Kidney (tissue), 13 donors: ENCODE measurements at regions not wholly inside any gene's neighbourhood (a gene's known extent, or its start where the extent isn't known, plus 50 kb on each side); places are given as distances from the start of the nearest gene placed in this dataset.

ENCODE experiments used
- DNase-seq, 5 donors: peaks; one replicate each; pipeline ENCODE4 v3.0.0-alpha.2; 2013 to 2020
- FAIRE-seq: peaks from 2 replicates; lab custom pipeline; 2012; peaks lifted over from hg19 to GRCh38; lab: Jason Lieb, UNC
- H3K27ac ChIP-seq, 2 donors: one replicate each; pipeline ENCODE4 v1.7.0; 2013; ENCODE audit warnings: low read depth in 2 of 2, low read length in 2 of 2, inconsistent platforms in 1 of 2
- H3K27me3 ChIP-seq: one replicate; pipeline ENCODE4 v1.7.1; 2013; ENCODE audit warnings: low read length, inconsistent platforms; ENCODE audit not compliant: control insufficient read depth, insufficient read depth
- H3K36me3 ChIP-seq, 3 donors: one replicate each; pipeline versions ENCODE4 v1.7.0 to v1.7.1; 2013; ENCODE audit warnings: low read length in 3 of 3, control low read depth in 1 of 3, inconsistent platforms in 1 of 3; ENCODE audit not compliant: insufficient read depth in 3 of 3, control insufficient read depth in 2 of 3
- H3K4me1 ChIP-seq, 3 donors: one replicate each; pipeline versions ENCODE4 v1.7.0 to v1.7.1; 2013; ENCODE audit warnings: low read length in 3 of 3, inconsistent platforms in 1 of 3, low read depth in 1 of 3; ENCODE audit not compliant: control insufficient read depth in 2 of 3, insufficient read depth in 2 of 3
- H3K4me3 ChIP-seq, 3 donors: one replicate each; pipeline versions ENCODE4 v1.7.0 to v1.8.1; 2013; ENCODE audit warnings: low read length in 3 of 3, control low read depth in 1 of 3, inconsistent platforms in 1 of 3
- H3K9ac ChIP-seq, 3 donors: one replicate each; pipeline versions ENCODE4 v1.7.0 to v1.7.1; 2013; ENCODE audit warnings: low read length in 3 of 3, control low read depth in 1 of 3, inconsistent platforms in 1 of 3
- H3K9me3 ChIP-seq, 3 donors: one replicate each; pipeline versions ENCODE4 v1.7.0 to v1.7.1; 2013; ENCODE audit warnings: low read length in 3 of 3, control low read depth in 1 of 3, inconsistent platforms in 1 of 3; ENCODE audit not compliant: control insufficient read depth in 2 of 3, insufficient read depth in 1 of 3
- intact Hi-C: fragments of 100-400 bp; cut with DNase I; formaldehyde crosslinking; loops from one replicate; pipeline ENCODE4 v1.11.1; 2022
- TF ChIP-seq, protein P1 (sequence below): IDR thresholded peaks from 3 replicates; pipeline ENCODE4 v1.5.1; 2012; ENCODE audit warnings: mild to moderate bottlenecking, moderate library complexity, borderline replicate concordance; ENCODE audit not compliant: insufficient read depth; ENCODE audit errors: extremely low read depth
- donor health status: control.
- donor health status: control.
- donor health status: control.
- donor health status: control.
- donor health status: control.
- donor health status: DM: yes; HTN: yes; CAD: no.
- donor health status: Normal renal cell carcinoma (clear cell type).

DNA sequence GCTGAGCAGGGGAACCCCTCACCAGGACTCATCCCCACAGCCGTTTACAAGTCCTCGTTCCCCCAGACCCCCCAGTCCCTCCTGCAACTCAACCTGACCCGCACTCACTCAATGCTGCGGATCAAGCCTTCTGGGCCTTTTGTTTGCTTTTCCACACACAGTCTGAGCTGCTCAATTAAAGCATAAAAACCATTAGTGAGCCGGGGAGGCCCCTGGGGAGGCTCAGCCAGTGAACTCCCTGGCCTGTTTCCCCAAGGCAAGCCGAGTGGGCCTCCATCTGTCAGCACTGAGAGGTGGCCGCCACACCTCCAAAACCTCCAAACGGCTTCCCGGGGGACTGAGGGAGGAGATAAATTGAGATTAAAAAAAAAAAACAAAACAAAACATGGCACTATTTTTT lies 158.5 kb downstream of the SHOX start:
- no peaks in the 10 kb centered on the region for H3K4me1 ChIP-seq
- H3K4me3 ChIP-seq, result no peak overlapping the region
- TF ChIP-seq, protein P1, sequence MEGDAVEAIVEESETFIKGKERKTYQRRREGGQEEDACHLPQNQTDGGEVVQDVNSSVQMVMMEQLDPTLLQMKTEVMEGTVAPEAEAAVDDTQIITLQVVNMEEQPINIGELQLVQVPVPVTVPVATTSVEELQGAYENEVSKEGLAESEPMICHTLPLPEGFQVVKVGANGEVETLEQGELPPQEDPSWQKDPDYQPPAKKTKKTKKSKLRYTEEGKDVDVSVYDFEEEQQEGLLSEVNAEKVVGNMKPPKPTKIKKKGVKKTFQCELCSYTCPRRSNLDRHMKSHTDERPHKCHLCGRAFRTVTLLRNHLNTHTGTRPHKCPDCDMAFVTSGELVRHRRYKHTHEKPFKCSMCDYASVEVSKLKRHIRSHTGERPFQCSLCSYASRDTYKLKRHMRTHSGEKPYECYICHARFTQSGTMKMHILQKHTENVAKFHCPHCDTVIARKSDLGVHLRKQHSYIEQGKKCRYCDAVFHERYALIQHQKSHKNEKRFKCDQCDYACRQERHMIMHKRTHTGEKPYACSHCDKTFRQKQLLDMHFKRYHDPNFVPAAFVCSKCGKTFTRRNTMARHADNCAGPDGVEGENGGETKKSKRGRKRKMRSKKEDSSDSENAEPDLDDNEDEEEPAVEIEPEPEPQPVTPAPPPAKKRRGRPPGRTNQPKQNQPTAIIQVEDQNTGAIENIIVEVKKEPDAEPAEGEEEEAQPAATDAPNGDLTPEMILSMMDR, result no peak
- FAIRE-seq (no peak), DNase-seq (no peak)
- no peaks in the 10 kb centered on the region for H3K9me3 ChIP-seq
- no peak overlapping the region for H3K9ac ChIP-seq
- intact Hi-C loops, result no loop called here
- peaks cover 6% of the 10 kb centered on the region for H3K27me3 ChIP-seq
- no peaks in the 10 kb centered on the region for H3K36me3 ChIP-seq
- no peak overlapping the region for H3K27ac ChIP-seq

DNA sequence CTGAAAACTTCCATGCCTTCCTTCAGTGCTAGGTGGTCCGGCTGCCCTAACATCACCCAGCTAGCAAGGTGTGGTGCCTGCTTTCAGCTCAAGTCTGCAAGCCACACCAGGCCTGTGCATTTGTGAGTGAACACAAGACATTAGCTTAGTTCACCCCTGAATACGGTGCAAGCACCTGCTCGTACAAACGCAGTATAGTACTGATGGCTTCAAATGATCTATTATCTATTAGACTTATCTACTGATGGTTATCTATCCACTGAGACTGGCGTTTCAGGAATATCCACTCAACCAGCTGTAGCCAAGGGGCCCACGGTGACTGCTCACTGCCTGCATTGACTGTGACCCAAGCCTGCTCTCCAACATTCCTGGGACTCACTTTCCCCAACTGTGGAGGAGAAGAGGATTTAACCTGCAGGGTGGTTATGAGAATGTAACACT lies 155.9 kb downstream of the SHOX start:
- H3K4me3 ChIP-seq, result no peak overlapping the region

GRCh38 chrX:784829-785228 lies 154.2 kb downstream of the SHOX start:
- H3K9me3 ChIP-seq, result no peaks in the 10 kb centered on the region
- no peaks in the 10 kb centered on the region for H3K36me3 ChIP-seq
- peaks cover under 1% of the 10 kb centered on the region for H3K27me3 ChIP-seq
- H3K27ac ChIP-seq, result no peak overlapping the region
- H3K4me1 ChIP-seq, result no peaks in the 10 kb centered on the region
- TF ChIP-seq, protein P1, result no peak
- H3K9ac ChIP-seq, result no peak overlapping the region
- intact Hi-C loops, result no loop called here
- DNase-seq (no peak), FAIRE-seq (no peak)
- no peak overlapping the region for H3K4me3 ChIP-seq

More for the DNA sequence above, 155.9 kb downstream of the SHOX start:
- TF ChIP-seq, protein P1, result no peak
- peaks cover 6% of the 10 kb centered on the region for H3K27me3 ChIP-seq
- H3K9ac ChIP-seq, result no peak overlapping the region
- DNase-seq (no peak), FAIRE-seq (no peak)
- intact Hi-C loops, result no loop called here
- H3K27ac ChIP-seq, result no peak overlapping the region
- no peaks in the 10 kb centered on the region for H3K36me3 ChIP-seq
- H3K4me1 ChIP-seq, result no peaks in the 10 kb centered on the region
- H3K9me3 ChIP-seq, result no peaks in the 10 kb centered on the region
